ENCODE measurements at regions not wholly inside any gene's neighbourhood (a gene's known extent, or its start where the extent isn't known, plus 50 kb on each side); places are given as distances from the start of the nearest gene placed in this dataset.
"Not testable (repeated sequence)": the region's sequence is repeated elsewhere in the genome, so short reads cannot be mapped to it uniquely, and the experiment has no call there.

DNA sequence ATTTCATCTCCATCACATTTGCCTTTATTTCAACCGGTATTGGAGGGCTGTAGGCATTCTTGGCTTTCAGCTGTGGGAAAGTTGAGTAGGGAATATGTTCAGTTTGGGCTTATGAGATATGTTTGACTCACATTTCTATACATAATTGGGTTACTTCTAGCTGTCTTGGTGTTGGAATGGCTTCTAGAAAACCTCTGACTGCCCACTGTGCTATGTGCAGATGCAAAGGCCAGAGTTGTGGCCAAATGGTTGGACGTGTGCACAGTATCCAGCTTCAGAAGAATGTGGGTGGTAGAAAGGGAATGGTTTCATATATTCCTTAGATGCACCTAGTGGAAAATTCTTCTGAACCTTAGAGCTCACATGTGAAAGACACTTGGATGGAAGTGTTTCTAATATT, 92.6 kb upstream of the H2AZ1 start:
- no peak for DNase-seq

DNA sequence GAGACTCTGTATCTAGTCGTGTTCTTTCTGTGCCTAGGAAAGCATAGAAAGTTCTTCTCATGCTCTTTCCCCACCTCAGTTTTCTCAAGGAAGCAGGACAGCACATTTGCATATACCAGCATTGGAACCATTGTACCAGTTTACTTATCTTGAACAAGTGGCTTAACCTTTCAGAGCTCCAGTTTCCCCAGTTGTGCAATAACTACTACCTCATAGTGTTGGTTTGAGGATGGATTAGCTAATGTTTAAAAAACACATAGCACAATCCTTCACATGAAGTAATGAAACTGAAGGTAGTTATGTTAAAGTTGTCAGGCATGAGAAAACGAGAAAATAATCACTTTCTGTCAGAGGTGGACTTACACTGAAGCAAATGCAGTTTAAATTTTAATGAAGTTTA, 92.2 kb upstream of the H2AZ1 start:
- H3K4me1 Mint-ChIP-seq (ENCODE audit: low read depth in 2 of 2), result no peaks in the 10 kb centered on the region
- H3K27ac Mint-ChIP-seq, result no peak overlapping the region
- H3K36me3 Mint-ChIP-seq (ENCODE audit: insufficient read depth), result no peaks in the 10 kb centered on the region
- H3K9me3 Mint-ChIP-seq, result no peaks in the 10 kb centered on the region
- no peak overlapping the region for H3K4me3 Mint-ChIP-seq
- ATAC-seq (replicated peaks), result no peak
- no peak for DNase-seq
- peaks cover 0 to 1% of the 10 kb centered on the region in 2 donors for H3K27me3 Mint-ChIP-seq

More for the DNA sequence above, 92.6 kb upstream of the H2AZ1 start:
- H3K9me3 Mint-ChIP-seq, result no peaks in the 10 kb centered on the region
- no peaks in the 10 kb centered on the region for H3K36me3 Mint-ChIP-seq (ENCODE audit: insufficient read depth)
- no peak for ATAC-seq (replicated peaks)
- H3K4me1 Mint-ChIP-seq (ENCODE audit: low read depth in 2 of 2), result no peaks in the 10 kb centered on the region
- no peaks in the 10 kb centered on the region for H3K27me3 Mint-ChIP-seq
- H3K4me3 Mint-ChIP-seq, result no peak overlapping the region
- H3K27ac Mint-ChIP-seq, result no peak overlapping the region

GRCh38 chr4:100041646-100042045, 91.6 kb upstream of the H2AZ1 start:
- Mint-ChIP-seq H3K27me3 (peaks cover 3 to 7% of the 10 kb centered on the region in 2 donors), H3K4me3 (no peak overlapping the region), H3K27ac (no peak overlapping the region), H3K4me1 (ENCODE audit: low read depth in 2 of 2) (no peaks in the 10 kb centered on the region), H3K36me3 (ENCODE audit: insufficient read depth) (no peaks in the 10 kb centered on the region), H3K9me3 (no peaks in the 10 kb centered on the region)
- no peak for DNase-seq
- ATAC-seq (replicated peaks), result no peak

DNA sequence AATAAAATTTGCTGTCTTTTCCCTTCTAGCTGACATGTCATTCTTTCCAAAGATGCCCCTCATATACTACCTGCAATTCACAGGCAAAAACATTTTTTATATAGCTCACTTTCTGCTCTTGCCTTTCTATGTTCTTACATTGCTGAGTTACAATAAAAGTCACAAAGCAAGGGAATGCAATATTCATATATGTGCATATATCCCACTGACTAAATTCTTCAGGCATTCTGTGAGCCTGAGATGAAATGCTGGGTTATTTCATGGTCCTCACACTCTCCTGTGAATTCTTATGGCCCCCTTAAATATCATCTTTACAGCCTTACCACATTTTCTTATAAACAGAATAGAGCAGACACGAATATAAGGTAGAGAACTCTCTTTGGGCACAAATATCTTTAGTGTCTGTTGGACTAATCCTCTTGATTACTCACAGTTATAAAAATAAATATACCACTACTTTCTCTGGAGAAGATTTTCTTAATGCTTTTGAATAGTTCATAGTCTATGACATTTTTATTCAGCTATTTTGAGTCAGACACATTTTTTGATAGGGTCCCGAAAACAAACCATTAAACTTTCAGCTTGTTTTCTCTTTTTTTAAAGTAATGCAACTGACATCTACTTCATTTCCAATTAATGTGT, 84.1 kb upstream of the H2AZ1 start:
- H3K27ac Mint-ChIP-seq, result no peak overlapping the region
- H3K4me1 Mint-ChIP-seq (ENCODE audit: low read depth in 2 of 2), result no peaks in the 10 kb centered on the region
- no peaks in the 10 kb centered on the region for H3K36me3 Mint-ChIP-seq (ENCODE audit: insufficient read depth)
- DNase-seq, result no peak
- no peak overlapping the region for H3K4me3 Mint-ChIP-seq
- H3K27me3 Mint-ChIP-seq, result peaks cover 18 to 27% of the 10 kb centered on the region in 2 donors
- ATAC-seq (replicated peaks), result no peak
- no peaks in the 10 kb centered on the region for H3K9me3 Mint-ChIP-seq

DNA sequence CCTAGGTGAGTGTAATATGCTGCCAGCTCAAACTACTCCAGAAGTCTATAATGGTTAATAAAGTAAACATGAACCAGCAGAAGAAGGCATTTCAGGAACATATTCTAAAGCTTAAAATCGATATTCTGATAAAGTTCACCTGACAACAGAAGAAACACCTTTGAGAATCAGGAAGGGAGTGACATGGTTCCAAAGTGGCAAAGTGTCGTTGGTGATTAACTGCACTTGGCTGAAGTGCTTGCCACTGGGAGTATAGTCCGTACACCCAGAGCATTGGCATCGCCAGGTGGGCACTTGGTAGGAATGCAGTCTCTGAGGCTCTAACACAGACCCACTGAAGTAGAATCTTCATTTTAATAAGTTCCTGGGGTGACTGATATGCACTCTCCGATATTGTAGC, 76.0 kb upstream of the H2AZ1 start:
- ATAC-seq (replicated peaks), result no peak
- no peak overlapping the region for H3K27ac Mint-ChIP-seq
- H3K4me1 Mint-ChIP-seq (ENCODE audit: low read depth in 2 of 2), result no peaks in the 10 kb centered on the region
- no peaks in the 10 kb centered on the region for H3K36me3 Mint-ChIP-seq (ENCODE audit: insufficient read depth)
- H3K9me3 Mint-ChIP-seq, result peaks cover 0 to 2% of the 10 kb centered on the region in 2 donors
- H3K27me3 Mint-ChIP-seq, result peaks cover 33 to 56% of the 10 kb centered on the region in 2 donors
- DNase-seq, result no peak
- no peak overlapping the region for H3K4me3 Mint-ChIP-seq

DNA sequence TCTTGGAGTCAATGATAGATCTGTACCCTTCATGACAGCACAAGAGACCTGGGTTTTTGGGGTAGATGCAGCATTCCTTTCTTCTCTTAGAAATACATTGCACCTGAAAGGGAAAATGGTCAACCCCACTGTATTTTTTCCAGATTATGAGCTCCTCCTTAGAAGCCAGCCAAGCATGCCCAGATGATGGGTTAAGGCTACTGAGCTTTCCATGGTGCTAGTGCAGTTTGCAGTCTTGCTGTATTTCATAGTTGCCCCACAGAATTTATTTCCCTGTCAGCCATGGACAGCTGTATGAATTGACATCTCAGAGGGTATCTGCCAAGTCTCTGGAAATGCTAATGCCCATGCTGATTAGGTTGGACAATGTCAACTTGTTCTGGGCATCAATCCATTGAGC, 73.7 kb upstream of the H2AZ1 start:
- H3K9me3 Mint-ChIP-seq, result peaks cover 0 to 2% of the 10 kb centered on the region in 2 donors
- H3K27ac Mint-ChIP-seq, result no peak overlapping the region
- no peak for DNase-seq
- peaks cover 33 to 47% of the 10 kb centered on the region in 2 donors for H3K27me3 Mint-ChIP-seq
- H3K36me3 Mint-ChIP-seq (ENCODE audit: insufficient read depth), result no peaks in the 10 kb centered on the region
- no peak for ATAC-seq (replicated peaks)
- no peaks in the 10 kb centered on the region for H3K4me1 Mint-ChIP-seq (ENCODE audit: low read depth in 2 of 2)
- H3K4me3 Mint-ChIP-seq, result no peak overlapping the region

DNA sequence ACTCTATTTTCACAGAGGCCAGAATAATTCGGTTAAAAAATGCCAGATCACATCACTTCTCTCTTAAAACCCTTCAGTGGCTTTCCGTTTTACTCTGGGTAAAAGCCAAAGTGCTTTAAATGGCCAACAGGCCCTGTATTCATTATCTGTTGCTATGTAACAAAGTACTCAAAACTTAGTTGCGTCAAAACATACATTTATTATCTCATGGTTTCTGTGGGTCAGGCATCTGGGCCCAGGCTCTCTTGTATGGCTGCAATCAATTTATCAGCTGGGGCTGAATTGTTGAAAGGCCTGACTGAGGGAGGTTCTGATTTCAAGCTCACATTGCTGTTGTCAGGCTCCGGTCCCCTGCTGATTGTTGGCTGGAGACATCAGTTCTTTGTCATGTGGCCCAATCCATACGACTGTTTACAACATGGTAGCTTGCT, 72.7 kb upstream of the H2AZ1 start:
- Mint-ChIP-seq H3K9me3 (peaks cover 0 to 2% of the 10 kb centered on the region in 2 donors), H3K4me1 (ENCODE audit: low read depth in 2 of 2) (no peaks in the 10 kb centered on the region), H3K27me3 (peaks cover 33 to 41% of the 10 kb centered on the region in 2 donors), H3K27ac (no peak overlapping the region), H3K4me3 (no peak overlapping the region), H3K36me3 (ENCODE audit: insufficient read depth) (no peaks in the 10 kb centered on the region)
- ATAC-seq (replicated peaks) (no peak), DNase-seq (no peak)

DNA sequence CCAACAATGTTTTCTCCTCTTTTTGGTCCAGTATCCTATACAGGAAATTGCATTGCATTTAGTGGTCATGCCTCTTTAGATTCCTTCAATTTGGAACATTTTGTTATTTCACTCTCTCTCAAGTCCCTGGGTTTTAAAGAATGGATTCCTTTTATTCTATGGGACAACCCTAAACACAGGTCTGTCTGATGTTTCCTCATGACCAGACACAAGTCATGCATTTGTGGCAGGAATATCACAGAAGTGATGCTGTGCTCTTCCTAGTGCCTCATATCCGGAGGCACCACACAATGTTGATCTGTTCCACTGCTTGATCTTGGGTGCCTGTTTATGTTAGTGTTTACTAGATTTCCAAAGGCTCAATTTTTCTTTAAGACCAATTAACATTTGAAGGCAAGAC, 69.7 kb upstream of the H2AZ1 start:
- H3K27ac Mint-ChIP-seq, result no peak overlapping the region
- no peaks in the 10 kb centered on the region for H3K4me1 Mint-ChIP-seq (ENCODE audit: low read depth in 2 of 2)
- H3K4me3 Mint-ChIP-seq, result no peak overlapping the region
- ATAC-seq (replicated peaks), result no peak
- no peak for DNase-seq
- H3K9me3 Mint-ChIP-seq, result peaks cover 0 to 2% of the 10 kb centered on the region in 2 donors
- H3K27me3 Mint-ChIP-seq, result peaks cover 23 to 25% of the 10 kb centered on the region in 2 donors
- H3K36me3 Mint-ChIP-seq (ENCODE audit: insufficient read depth), result no peaks in the 10 kb centered on the region

DNA sequence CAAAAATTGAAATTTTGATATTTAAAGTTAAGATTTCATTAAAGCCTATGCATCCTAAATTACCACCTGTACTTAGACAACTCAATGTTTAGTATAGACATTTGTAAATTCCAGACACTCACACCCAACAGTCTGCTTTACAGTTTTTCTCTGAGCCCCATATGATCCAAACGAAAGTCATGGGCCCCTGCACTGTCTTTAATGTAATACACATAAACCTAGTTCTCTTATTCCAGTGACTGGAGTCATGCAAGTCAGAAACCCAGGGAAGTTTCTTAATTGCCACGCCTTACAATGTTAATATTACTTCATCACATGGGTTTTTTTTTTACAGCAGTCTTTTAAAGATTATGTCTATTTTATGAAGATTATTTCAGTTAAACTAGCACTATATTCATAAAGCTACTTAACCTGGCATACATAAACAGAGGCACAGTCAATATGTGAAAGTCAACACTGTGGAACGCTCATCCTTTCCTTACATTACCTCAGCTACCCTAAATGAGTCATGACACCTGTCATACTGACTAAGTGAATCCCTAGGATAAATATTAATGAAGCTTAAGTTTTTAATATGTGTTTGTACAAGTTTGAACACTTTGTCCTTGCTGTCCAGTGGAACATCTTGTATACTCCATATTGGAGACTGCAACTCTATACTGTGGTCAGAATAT, 67.7 kb upstream of the H2AZ1 start:
- Mint-ChIP-seq H3K36me3 (ENCODE audit: insufficient read depth) (no peaks in the 10 kb centered on the region), H3K27me3 (peaks cover 9 to 12% of the 10 kb centered on the region in 2 donors), H3K4me1 (ENCODE audit: low read depth in 2 of 2) (no peaks in the 10 kb centered on the region), H3K9me3 (peaks cover 0 to 2% of the 10 kb centered on the region in 2 donors), H3K4me3 (no peak overlapping the region), H3K27ac (no peak overlapping the region)
- no peak for ATAC-seq (replicated peaks)
- DNase-seq, result no peak

DNA sequence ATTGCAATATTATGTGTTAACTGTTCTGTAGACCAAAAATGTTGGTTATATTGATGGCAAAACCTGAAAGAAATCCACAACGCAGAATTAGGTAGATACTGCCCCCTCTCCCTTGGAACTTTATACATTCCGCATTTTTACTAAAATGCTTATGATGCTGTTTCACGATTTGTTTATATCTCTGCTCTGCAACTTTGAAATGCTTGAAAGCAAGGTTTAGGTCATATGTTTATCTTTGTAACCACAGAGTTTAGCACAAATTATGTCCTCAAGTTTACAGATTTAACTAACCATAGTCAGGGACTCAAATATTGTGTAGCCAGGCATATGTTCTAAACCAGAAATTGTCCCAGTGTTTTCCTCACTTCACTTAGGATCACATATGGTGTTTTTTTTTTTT, 66.1 kb upstream of the H2AZ1 start:
- no peaks in the 10 kb centered on the region for H3K27me3 Mint-ChIP-seq
- H3K4me1 Mint-ChIP-seq (ENCODE audit: low read depth in 2 of 2), result no peaks in the 10 kb centered on the region
- no peak overlapping the region for H3K27ac Mint-ChIP-seq
- no peak overlapping the region for H3K4me3 Mint-ChIP-seq
- H3K36me3 Mint-ChIP-seq (ENCODE audit: insufficient read depth), result no peaks in the 10 kb centered on the region
- H3K9me3 Mint-ChIP-seq, result no peaks in the 10 kb centered on the region
- ATAC-seq (replicated peaks), result no peak
- DNase-seq, result no peak

GRCh38 chr4:100014616-100015015, 64.5 kb upstream of the H2AZ1 start:
- Mint-ChIP-seq H3K4me1 (ENCODE audit: low read depth in 2 of 2) (no peaks in the 10 kb centered on the region), H3K9me3 (no peaks in the 10 kb centered on the region), H3K27ac (no peak overlapping the region), H3K4me3 (no peak overlapping the region), H3K27me3 (no peaks in the 10 kb centered on the region), H3K36me3 (ENCODE audit: insufficient read depth) (no peaks in the 10 kb centered on the region)
- DNase-seq (no peak), ATAC-seq (replicated peaks) (no peak)

GRCh38 chr4:100009490-100009889, 59.4 kb upstream of the H2AZ1 start:
- Mint-ChIP-seq H3K27ac (no peak overlapping the region), H3K4me3 (no peak overlapping the region)
- no peak for ATAC-seq (replicated peaks)

DNA sequence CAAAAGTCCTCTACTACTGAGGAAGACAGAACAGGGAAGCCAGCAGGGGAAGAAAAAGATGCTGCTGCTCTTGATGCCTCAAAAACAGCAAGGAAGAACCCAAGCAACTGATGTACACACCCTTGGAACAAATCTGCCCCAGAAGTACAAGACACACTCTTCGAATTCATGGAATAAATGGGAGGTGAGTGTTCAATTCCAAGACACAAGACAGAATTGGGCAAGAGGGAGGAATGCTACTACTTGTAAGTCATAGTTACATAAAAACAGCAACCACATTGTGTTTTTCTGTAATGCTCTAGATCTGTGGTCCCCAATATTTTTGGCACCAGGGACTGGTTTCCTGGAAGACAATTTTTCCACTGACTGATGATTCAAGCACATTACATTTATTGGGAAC, 58.0 kb upstream of the H2AZ1 start:
- H3K27ac Mint-ChIP-seq, result no peak overlapping the region
- H3K4me3 Mint-ChIP-seq, result no peak overlapping the region
- DNase-seq (no peak), ATAC-seq (replicated peaks) (no peak)
- no peaks in the 10 kb centered on the region for H3K9me3 Mint-ChIP-seq
- peaks cover 0 to 10% of the 10 kb centered on the region in 2 donors for H3K27me3 Mint-ChIP-seq
- H3K4me1 Mint-ChIP-seq (ENCODE audit: low read depth in 2 of 2), result no peaks in the 10 kb centered on the region
- H3K36me3 Mint-ChIP-seq (ENCODE audit: insufficient read depth), result no peaks in the 10 kb centered on the region

More at GRCh38 chr4:100009490-100009889, 59.4 kb upstream of the H2AZ1 start:
- H3K4me1 Mint-ChIP-seq (ENCODE audit: low read depth in 2 of 2), result no peaks in the 10 kb centered on the region
- H3K27me3 Mint-ChIP-seq, result peaks cover 0 to 10% of the 10 kb centered on the region in 2 donors
- no peaks in the 10 kb centered on the region for H3K36me3 Mint-ChIP-seq (ENCODE audit: insufficient read depth)
- H3K9me3 Mint-ChIP-seq, result no peaks in the 10 kb centered on the region
- DNase-seq, result no peak

DNA sequence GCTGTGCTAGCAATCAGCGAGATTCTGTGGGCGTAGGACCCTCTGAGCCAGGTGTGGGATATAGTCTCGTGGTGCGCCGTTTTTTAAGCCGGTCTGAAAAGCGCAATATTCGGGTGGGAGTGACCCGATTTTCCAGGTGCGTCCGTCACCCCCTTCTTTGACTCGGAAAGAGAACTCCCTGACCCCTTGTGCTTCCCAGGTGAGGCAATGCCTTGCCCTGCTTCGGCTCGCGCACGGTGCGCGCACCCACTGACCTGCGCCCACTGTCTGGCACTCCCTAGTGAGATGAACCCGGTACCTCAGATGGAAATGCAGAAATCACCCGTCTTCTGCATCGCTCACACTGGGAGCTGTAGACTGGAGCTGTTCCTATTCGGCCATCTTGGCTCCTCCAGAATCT, 56.1 kb upstream of the H2AZ1 start:
- H3K9me3 Mint-ChIP-seq; H3K4me3 Mint-ChIP-seq; ATAC-seq (replicated peaks); H3K27me3 Mint-ChIP-seq; H3K27ac Mint-ChIP-seq; H3K4me1 Mint-ChIP-seq (ENCODE audit: low read depth in 2 of 2); H3K36me3 Mint-ChIP-seq (ENCODE audit: insufficient read depth); DNase-seq: not testable (repeated sequence)
